H9 (cell line): ENCODE measurements at regions not wholly inside any gene's neighbourhood (a gene's known extent, or its start where the extent isn't known, plus 50 kb on each side); places are given as distances from the start of the nearest gene placed in this dataset.

Experiments
- DNase-seq: peaks from one replicate; pipeline ENCODE4 v3.0.0-alpha.2; 2017
- H2AFZ ChIP-seq: one replicate; pipeline ENCODE4 v1.6.1; 2013; ENCODE audit warnings: mild to moderate bottlenecking, low read length, control low read depth, moderate library complexity
- H2AK5ac ChIP-seq: 2 replicates; pipeline ENCODE4 v1.6.1; 2013; ENCODE audit warnings: low read length, control low read depth, mixed read lengths; ENCODE audit not compliant: insufficient read length
- H2BK120ac ChIP-seq: one replicate; pipeline ENCODE4 v1.6.1; 2013; ENCODE audit warnings: low read depth, mild to moderate bottlenecking, low read length, control low read depth, inconsistent platforms; ENCODE audit not compliant: poor library complexity, severe bottlenecking
- H2BK12ac ChIP-seq: 2 replicates; pipeline ENCODE4 v1.6.1; 2013; ENCODE audit warnings: low read length, control low read depth, mixed read lengths, low read depth; ENCODE audit not compliant: insufficient read length
- H2BK15ac ChIP-seq: 2 replicates; pipeline ENCODE4 v1.6.1; 2013; ENCODE audit warnings: low read depth, low read length, control low read depth
- H2BK20ac ChIP-seq: one replicate; pipeline ENCODE4 v1.6.1; 2013; ENCODE audit warnings: low read depth, mild to moderate bottlenecking, low read length, control low read depth, inconsistent platforms; ENCODE audit not compliant: poor library complexity, severe bottlenecking
- H2BK5ac ChIP-seq: 2 replicates; pipeline ENCODE4 v1.6.1; 2013; ENCODE audit warnings: low read length, control low read depth, mixed read lengths; ENCODE audit not compliant: insufficient read length
- H3K14ac ChIP-seq: 2 replicates; pipeline ENCODE4 v1.6.1; 2013; ENCODE audit warnings: low read length, control low read depth; ENCODE audit not compliant: insufficient read depth
- H3K18ac ChIP-seq: 2 replicates; pipeline ENCODE4 v1.6.1; 2013; ENCODE audit warnings: low read depth, mild to moderate bottlenecking, mixed read lengths, low read length, control low read depth; ENCODE audit not compliant: insufficient read length
- H3K23ac ChIP-seq: 2 replicates; pipeline ENCODE4 v1.6.1; 2013; ENCODE audit warnings: low read length, control low read depth, mixed read lengths, low read depth; ENCODE audit not compliant: insufficient read length
- H3K23me2 ChIP-seq: 2 replicates; pipeline ENCODE4 v1.6.1; 2013; ENCODE audit warnings: low read depth, mild to moderate bottlenecking, mixed read lengths, low read length, control low read depth; ENCODE audit not compliant: insufficient read length, poor library complexity, severe bottlenecking
- H3K27ac ChIP-seq: 2 replicates; pipeline ENCODE4 v1.5.1; 2013; ENCODE audit warnings: low read length, control low read depth, mixed read lengths, low read depth; ENCODE audit not compliant: insufficient read length
- H3K27me3 ChIP-seq: 2 replicates; pipeline ENCODE4 v1.6.1; 2013; ENCODE audit warnings: low read length, control low read depth, inconsistent platforms; ENCODE audit not compliant: insufficient read depth
- H3K4ac ChIP-seq: 2 replicates; pipeline ENCODE4 v1.6.1; 2013; ENCODE audit warnings: low read depth, mild to moderate bottlenecking, control low read depth, inconsistent platforms, low read length, moderate library complexity
- H3K4me1 ChIP-seq: 2 replicates; pipeline ENCODE4 v1.6.1; 2013; ENCODE audit warnings: low read length, control low read depth, inconsistent platforms; ENCODE audit not compliant: insufficient read depth
- H3K4me2 ChIP-seq: 2 replicates; pipeline ENCODE4 v1.6.1; 2013; ENCODE audit warnings: low read length, control low read depth, mixed read lengths; ENCODE audit not compliant: insufficient read length, insufficient read depth
- H3K56ac ChIP-seq: 2 replicates; pipeline ENCODE4 v1.6.1; 2013; ENCODE audit warnings: low read depth, mild to moderate bottlenecking, mixed read lengths, low read length, control low read depth; ENCODE audit not compliant: insufficient read length
- H3K79me1 ChIP-seq: 2 replicates; pipeline ENCODE4 v1.6.1; 2013; ENCODE audit warnings: low read depth, mild to moderate bottlenecking, moderate library complexity, low read length, control low read depth, inconsistent platforms; ENCODE audit not compliant: insufficient read depth, poor library complexity, severe bottlenecking
- H3K79me2 ChIP-seq: 2 replicates; pipeline ENCODE4 v1.6.1; 2013; ENCODE audit warnings: low read length, control low read depth, inconsistent platforms; ENCODE audit not compliant: insufficient read depth
- H3K9ac ChIP-seq: 2 replicates; pipeline ENCODE4 v1.6.1; 2013; ENCODE audit warnings: low read length, control low read depth, mixed read lengths; ENCODE audit not compliant: insufficient read length; ENCODE audit errors: extremely low read depth
- H3K9me3 ChIP-seq: one replicate; pipeline ENCODE4 v1.6.1; 2013; ENCODE audit warnings: low read depth, low read length, inconsistent platforms; ENCODE audit not compliant: control insufficient read depth
- H3T11ph ChIP-seq: one replicate; pipeline ENCODE4 v1.6.1; 2013; ENCODE audit warnings: mild to moderate bottlenecking, low read length, control low read depth, inconsistent platforms
- H4K20me1 ChIP-seq: one replicate; pipeline ENCODE4 v1.6.1; 2013; ENCODE audit not compliant: control insufficient read depth, insufficient read length, insufficient read depth
- H4K5ac ChIP-seq: 2 replicates; pipeline ENCODE4 v1.6.1; 2013; ENCODE audit warnings: low read depth, mild to moderate bottlenecking, mixed read lengths, low read length, control low read depth; ENCODE audit not compliant: insufficient read length
- H4K8ac ChIP-seq: replicated peaks from 2 replicates; pipeline ENCODE4 v1.6.1; 2013; ENCODE audit warnings: low read length, control low read depth, mixed read lengths, low read depth; ENCODE audit not compliant: insufficient read length
- H4K91ac ChIP-seq: 2 replicates; pipeline ENCODE4 v1.6.1; 2013; ENCODE audit warnings: low read depth, mild to moderate bottlenecking, moderate library complexity, mixed read lengths, low read length, control low read depth; ENCODE audit not compliant: insufficient read length
- H3K27ac Mint-ChIP-seq, 3 experiments: 2 replicates in 2 of 3; 3 replicates in 1 of 3; pipeline ENCODE4 v1.8.0; 2020 to 2021; ENCODE audit warnings: mixed read lengths in 3 of 3, mild to moderate bottlenecking in 1 of 3, moderate library complexity in 1 of 3
- H3K27me3 Mint-ChIP-seq: 2 replicates; pipeline ENCODE4 v1.8.0; 2021; ENCODE audit warnings: low read depth, mild to moderate bottlenecking, moderate library complexity, mixed read lengths
- H3K36me3 Mint-ChIP-seq, 3 experiments: 2 replicates in 2 of 3; 3 replicates in 1 of 3; pipeline ENCODE4 v1.8.0; 2020 to 2021; ENCODE audit warnings: low read depth in 3 of 3, mixed read lengths in 3 of 3; ENCODE audit not compliant: insufficient read depth in 1 of 3
- H3K4me1 Mint-ChIP-seq, 2 experiments: 2 replicates each; pipeline ENCODE4 v1.8.0; 2020; ENCODE audit warnings: mixed read lengths in 2 of 2
- H3K4me3 Mint-ChIP-seq, 2 experiments: 2 replicates in 1 of 2; 3 replicates in 1 of 2; pipeline ENCODE4 v1.8.0; 2020 to 2021; ENCODE audit warnings: mild to moderate bottlenecking in 2 of 2, mixed read lengths in 2 of 2, moderate library complexity in 1 of 2
- H3K9me3 Mint-ChIP-seq, 2 experiments: 2 replicates in 1 of 2; 3 replicates in 1 of 2; pipeline ENCODE4 v1.8.0; 2020; ENCODE audit warnings: mild to moderate bottlenecking in 2 of 2, mixed read lengths in 2 of 2, moderate library complexity in 1 of 2
- CTCF ChIP-seq: fragments of 200-600 bp; sonication (generic); conservative IDR thresholded peaks from 3 replicates; pipeline ENCODE4 v1.8.0; 2021; ENCODE audit warnings: antibody characterized with exemption, mild to moderate bottlenecking
- WGBS: extraction: QIAGEN DNeasy Blood & Tissue Kit; methylation state at CpG from one replicate; pipeline ENCODE4 v1.1.7; 2013; ENCODE audit warnings: missing lambda C conversion rate, low lambda C conversion rate, mixed read lengths; ENCODE audit not compliant: insufficient read length; ENCODE audit errors: extremely low coverage; 5-methylcytosine and 5-hydroxymethylcytosine counted together

GRCh38 chr17:22671110-22671509 lies 978.8 kb downstream of the KCNJ18 start:
- H4K5ac ChIP-seq: no peak overlapping the region
- Mint-ChIP-seq H3K27ac (no peak overlapping the region), H3K27me3 (peaks cover 2% of the 10 kb centered on the region; the same call in 1 of the 2 replicates), H3K4me1 (no peaks in the 10 kb centered on the region), H3K9me3 (peaks cover 93 to 94% of the 10 kb centered on the region in 2 experiments), H3K36me3 (peaks cover 9 to 26% (median 15%) of the 10 kb centered on the region in 3 experiments; a peak in 6 of 7 replicates), H3K4me3 (no peak overlapping the region)
- no peak overlapping the region for H4K91ac ChIP-seq
- H2AK5ac ChIP-seq: no peak overlapping the region
- H3K9ac ChIP-seq: no peak overlapping the region
- H3K27ac ChIP-seq: no peak overlapping the region
- DNase-seq: no peak
- H4K8ac ChIP-seq: no peak overlapping the region
- H3K4me2 ChIP-seq: no peak overlapping the region
- no peaks in the 10 kb centered on the region for H3K4me1 ChIP-seq
- peaks cover 54% of the 10 kb centered on the region for H3K9me3 ChIP-seq
- no peak overlapping the region for H3K18ac ChIP-seq
- no peaks in the 10 kb centered on the region for H3K27me3 ChIP-seq
- H3K14ac ChIP-seq: no peak overlapping the region
- H2BK120ac ChIP-seq: no peak overlapping the region
- no peak overlapping the region for H3K23ac ChIP-seq
- no peak overlapping the region for H2BK15ac ChIP-seq
- no peak overlapping the region for H3K56ac ChIP-seq
- no peak overlapping the region for H3T11ph ChIP-seq
- no peak overlapping the region for H2BK20ac ChIP-seq
- TF ChIP-seq CTCF: no peak
- no CpG with 5 or more reads among the region's 7 CpGs for WGBS
- no peaks in the 10 kb centered on the region for H3K79me2 ChIP-seq
- no peak overlapping the region for H3K4ac ChIP-seq
- H2AFZ ChIP-seq: no peak overlapping the region
- H2BK5ac ChIP-seq: no peak overlapping the region
- no peak overlapping the region for H2BK12ac ChIP-seq
- no peaks in the 10 kb centered on the region for H3K79me1 ChIP-seq
- H4K20me1 ChIP-seq: no peaks in the 10 kb centered on the region
- H3K23me2 ChIP-seq: no peaks in the 10 kb centered on the region
